ENCODE measurements at regions not wholly inside any gene's neighbourhood (a gene's known extent, or its start where the extent isn't known, plus 50 kb on each side); places are given as distances from the start of the nearest gene placed in this dataset.

DNA sequence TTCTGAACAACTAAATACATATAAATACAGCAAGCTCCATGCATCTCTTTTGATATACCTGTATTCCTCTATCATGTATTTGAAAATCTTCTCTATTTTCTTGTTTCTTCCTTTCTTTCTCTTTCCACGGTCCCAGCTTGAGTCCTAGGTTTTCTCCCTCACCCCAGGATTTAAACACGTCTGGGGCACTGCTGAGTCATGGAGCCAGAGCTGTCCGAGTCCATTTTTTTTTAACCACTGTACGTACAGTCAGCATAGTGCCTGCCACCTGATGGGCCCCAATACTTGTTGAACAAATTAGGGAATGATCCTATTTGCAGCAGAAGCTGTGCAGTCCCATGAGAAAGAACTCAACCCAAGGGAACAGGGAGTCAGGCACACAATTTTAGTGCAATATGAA, 158.1 kb downstream of the ATP23 start:
- intact Hi-C loops (cut with DNase I) = no loop called here
- TF ChIP-seq, protein P1, sequence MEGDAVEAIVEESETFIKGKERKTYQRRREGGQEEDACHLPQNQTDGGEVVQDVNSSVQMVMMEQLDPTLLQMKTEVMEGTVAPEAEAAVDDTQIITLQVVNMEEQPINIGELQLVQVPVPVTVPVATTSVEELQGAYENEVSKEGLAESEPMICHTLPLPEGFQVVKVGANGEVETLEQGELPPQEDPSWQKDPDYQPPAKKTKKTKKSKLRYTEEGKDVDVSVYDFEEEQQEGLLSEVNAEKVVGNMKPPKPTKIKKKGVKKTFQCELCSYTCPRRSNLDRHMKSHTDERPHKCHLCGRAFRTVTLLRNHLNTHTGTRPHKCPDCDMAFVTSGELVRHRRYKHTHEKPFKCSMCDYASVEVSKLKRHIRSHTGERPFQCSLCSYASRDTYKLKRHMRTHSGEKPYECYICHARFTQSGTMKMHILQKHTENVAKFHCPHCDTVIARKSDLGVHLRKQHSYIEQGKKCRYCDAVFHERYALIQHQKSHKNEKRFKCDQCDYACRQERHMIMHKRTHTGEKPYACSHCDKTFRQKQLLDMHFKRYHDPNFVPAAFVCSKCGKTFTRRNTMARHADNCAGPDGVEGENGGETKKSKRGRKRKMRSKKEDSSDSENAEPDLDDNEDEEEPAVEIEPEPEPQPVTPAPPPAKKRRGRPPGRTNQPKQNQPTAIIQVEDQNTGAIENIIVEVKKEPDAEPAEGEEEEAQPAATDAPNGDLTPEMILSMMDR (IDR thresholded peaks at IDR 0.05) = no peak
- TF ChIP-seq POLR2A (IDR thresholded peaks at IDR 0.05) = no peak
- Histone ChIP-seq H3K4me1 (peaks cover 0 to 9% (median 0%) of the 10 kb centered on the region in 3 donors), H3K9me3 (peaks cover 0 to 8% (median 0%) of the 10 kb centered on the region in 3 donors), H3K36me3 (no peaks in the 10 kb centered on the region), H3K4me3 (no peak overlapping the region), H3K27me3 (no peaks in the 10 kb centered on the region), H3K27ac (no peak overlapping the region)
- no peak for DNase-seq
- 68 to 69% methylated on average over 4 of the region's 4 CpGs for WGBS, 2 donors

DNA sequence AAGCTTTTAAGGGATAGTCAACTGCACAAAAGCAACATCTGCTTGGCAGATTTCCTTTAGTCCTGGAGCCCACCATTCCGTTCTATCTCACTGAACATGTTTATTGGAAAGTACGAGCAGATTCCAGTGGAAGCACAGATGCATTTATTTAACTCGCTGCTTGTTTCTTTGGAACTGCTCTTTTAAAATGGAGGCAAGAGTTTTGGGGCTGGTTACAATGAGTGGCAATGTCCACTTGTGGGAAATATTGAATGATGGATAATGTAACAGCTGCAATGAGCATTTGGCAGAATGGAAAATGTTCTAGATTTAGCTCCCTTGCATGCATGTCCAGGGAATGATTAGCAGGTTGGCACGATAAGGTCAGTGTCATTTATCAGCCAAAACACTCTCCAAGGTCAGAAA, 163.0 kb downstream of the ATP23 start:
- Histone ChIP-seq H3K36me3 (no peaks in the 10 kb centered on the region), H3K4me1 (no peaks in the 10 kb centered on the region), H3K27me3 (no peaks in the 10 kb centered on the region), H3K27ac (no peak overlapping the region), H3K9me3 (peaks cover 0 to 8% (median 0%) of the 10 kb centered on the region in 3 donors), H3K4me3 (no peak overlapping the region)
- no peak for DNase-seq
- TF ChIP-seq, protein P1 (IDR thresholded peaks at IDR 0.05) = no peak
- no peak for TF ChIP-seq POLR2A (IDR thresholded peaks at IDR 0.05)
- intact Hi-C loops (cut with DNase I) = no loop called here
- 55 to 77% methylated on average over 4 of the region's 4 CpGs for WGBS, 2 donors

- Histone ChIP-seq H3K9me3 (peaks cover 0 to 8% (median 0%) of the 10 kb centered on the region in 3 donors), H3K27ac (no peak overlapping the region), H3K4me3 (no peak overlapping the region), H3K27me3 (no peaks in the 10 kb centered on the region), H3K36me3 (no peaks in the 10 kb centered on the region), H3K4me1 (no peaks in the 10 kb centered on the region)
- TF ChIP-seq, protein P1 (IDR thresholded peaks at IDR 0.05) = peak in 3 of 6 experiments; percentile 18 to 50 (median 32)
- no peak for TF ChIP-seq POLR2A (IDR thresholded peaks at IDR 0.05)
- no peak for DNase-seq
- intact Hi-C loops (cut with DNase I) = no loop called here
- WGBS, 2 donors = 91% methylated on average over 10 of the region's 10 CpGs
Observed at GRCh38 chr12:58105225-58106119, 164.1 kb downstream of the ATP23 start.

DNA sequence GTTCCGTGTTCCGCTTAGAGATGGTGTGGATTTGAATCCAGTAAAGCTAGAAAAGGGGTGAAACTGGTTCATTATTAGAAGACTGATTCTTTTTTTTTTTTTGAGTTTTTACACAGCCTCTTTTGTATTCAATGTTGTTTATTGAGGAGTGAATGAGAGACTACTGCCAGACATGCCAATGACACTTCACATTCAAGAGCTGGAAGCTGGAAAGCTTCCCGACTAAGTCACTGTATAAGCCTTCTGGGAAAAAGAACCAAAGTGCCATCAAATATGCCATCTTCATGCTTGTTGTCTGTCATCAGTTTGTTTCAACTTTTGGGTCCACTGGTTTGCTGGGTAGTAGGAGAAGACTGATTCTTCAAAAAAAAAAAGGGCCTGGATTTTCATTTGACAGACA, 164.8 kb downstream of the ATP23 start:
- Histone ChIP-seq H3K36me3 (no peaks in the 10 kb centered on the region), H3K27me3 (no peaks in the 10 kb centered on the region), H3K9me3 (peaks cover 0 to 8% (median 0%) of the 10 kb centered on the region in 3 donors), H3K4me3 (no peak overlapping the region), H3K4me1 (no peaks in the 10 kb centered on the region), H3K27ac (no peak overlapping the region)
- no peak for DNase-seq
- 77 to 81% methylated on average over 3 of the region's 3 CpGs for WGBS, 2 donors
- TF ChIP-seq POLR2A (IDR thresholded peaks at IDR 0.05) = no peak
- TF ChIP-seq, protein P1 (IDR thresholded peaks at IDR 0.05) = no peak
- intact Hi-C loops (cut with DNase I) = no loop called here

- no peak for TF ChIP-seq POLR2A (IDR thresholded peaks at IDR 0.05)
- TF ChIP-seq, protein P1 (IDR thresholded peaks at IDR 0.05) = no peak
- no peak overlapping the region for H3K27ac ChIP-seq
- intact Hi-C loops (cut with DNase I) = no loop called here
- 60 to 69% methylated on average over 3 of the region's 3 CpGs for WGBS, 2 donors
- no peaks in the 10 kb centered on the region for H3K4me1 ChIP-seq
- no peaks in the 10 kb centered on the region for H3K36me3 ChIP-seq
- DNase-seq = no peak
- no peaks in the 10 kb centered on the region for H3K9me3 ChIP-seq
- H3K4me3 ChIP-seq = no peak overlapping the region
- no peaks in the 10 kb centered on the region for H3K27me3 ChIP-seq
Observed at GRCh38 chr12:58117201-58117600, 175.8 kb downstream of the ATP23 start.

Measured in esophagus squamous epithelium (tissue), 5 donors.